PC-3 (cell line): ENCODE measurements at regions not wholly inside any gene's neighbourhood (a gene's known extent, or its start where the extent isn't known, plus 50 kb on each side); places are given as distances from the start of the nearest gene placed in this dataset.

Source experiments
- ATAC-seq: fragments of 200-7000 bp; cut with Tn5 transposase; 2 replicates; pipeline ENCODE4 v1.9.1; 2020; ENCODE audit warnings: mild to moderate bottlenecking, moderate library complexity
- BruUV-seq: library from RNA; stranded (reverse); fragments of 400-500 nt; replicated peaks from 2 replicates; lab custom pipeline; 2021; lab: Mats Ljungman, UMichigan
- CTCF ChIA-PET: fragments of 300-600 bp; sonication (Branson Sonifier 250); formaldehyde crosslinking; loops from one replicate; lab custom pipeline; 2022; ENCODE audit warnings: antibody characterized with exemption; lab: Charles Lee
- POLR2A ChIA-PET: fragments of 300-600 bp; sonication (Branson Sonifier 250); formaldehyde crosslinking; loops from one replicate; lab custom pipeline; 2022; ENCODE audit warnings: antibody characterized with exemption; ENCODE audit not compliant: unreplicated experiment; lab: Charles Lee
- DNase-seq: peaks from one replicate; pipeline ENCODE4 v3.0.0-alpha.2; 2015
- H2AFZ ChIP-seq: fragments of 300-600 bp; sonication (generic); 2 replicates; pipeline ENCODE4 v1.6.0; 2016; ENCODE audit warnings: antibody characterized with exemption, low read length
- H3F3A ChIP-seq: fragments of 300-600 bp; sonication (generic); one replicate; pipeline ENCODE4 v1.6.0; 2017; ENCODE audit warnings: antibody characterized with exemption, low read length, control low read depth, mild to moderate bottlenecking; ENCODE audit not compliant: unreplicated experiment
- H3K27ac ChIP-seq: fragments of 300-600 bp; sonication (generic); 2 replicates; pipeline ENCODE4 v1.5.1; 2016; ENCODE audit warnings: mild to moderate bottlenecking, low read length
- H3K27me3 ChIP-seq: fragments of 300-600 bp; sonication (generic); 2 replicates; pipeline ENCODE4 v1.6.1; 2016; ENCODE audit warnings: low read length, mixed read lengths
- H3K36me3 ChIP-seq: fragments of 300-600 bp; sonication (generic); 2 replicates; pipeline ENCODE4 v1.6.1; 2016; ENCODE audit warnings: low read depth, mixed run types, low read length, mixed read lengths
- H3K4me1 ChIP-seq: fragments of 300-600 bp; sonication (generic); 2 replicates; pipeline ENCODE4 v1.5.1; 2016; ENCODE audit warnings: low read length; ENCODE audit not compliant: insufficient read depth
- H3K4me2 ChIP-seq: fragments of 300-600 bp; sonication (generic); 2 replicates; pipeline ENCODE4 v1.6.0; 2016; ENCODE audit warnings: low read length
- H3K4me3 ChIP-seq: fragments of 300-600 bp; sonication (generic); 2 replicates; pipeline ENCODE4 v1.5.1; 2016; ENCODE audit warnings: mild to moderate bottlenecking, low read length, mixed read lengths
- H3K79me2 ChIP-seq: fragments of 300-600 bp; sonication (generic); 2 replicates; pipeline ENCODE4 v1.6.1; 2017; ENCODE audit warnings: low read length, mixed read lengths
- H3K9ac ChIP-seq: fragments of 300-600 bp; sonication (generic); 2 replicates; pipeline ENCODE4 v1.6.0; 2016; ENCODE audit warnings: mild to moderate bottlenecking, low read length
- H3K9me2 ChIP-seq: fragments of 300-600 bp; sonication (generic); replicated peaks from 2 replicates; pipeline ENCODE4 v1.6.1; 2016; ENCODE audit warnings: mixed run types, low read length, mixed read lengths
- H3K9me3 ChIP-seq: fragments of 300-600 bp; sonication (generic); 2 replicates; pipeline ENCODE4 v1.6.1; 2016; ENCODE audit warnings: low read length, mixed read lengths
- H4K20me1 ChIP-seq: fragments of 300-600 bp; sonication (generic); 2 replicates; pipeline ENCODE4 v1.6.1; 2016; ENCODE audit warnings: low read length, mixed read lengths
- CTCF ChIP-seq: fragments of 300-600 bp; sonication (generic); conservative IDR thresholded peaks from 2 replicates; pipeline ENCODE4 v1.5.1; 2017; ENCODE audit warnings: antibody characterized with exemption, low read depth, mild to moderate bottlenecking, low read length
- EZH2 ChIP-seq: fragments of 300-600 bp; sonication (generic); IDR thresholded peaks from one replicate; pipeline ENCODE4 v1.6.1; 2017; ENCODE audit warnings: antibody characterized with exemption, mild to moderate bottlenecking, low read length; ENCODE audit not compliant: unreplicated experiment
- EZH2phosphoT487 ChIP-seq: fragments of 300-600 bp; sonication (generic); IDR thresholded peaks from 2 replicates; pipeline ENCODE4 v1.6.1; 2018; ENCODE audit warnings: mild to moderate bottlenecking, antibody characterized with exemption, low read length, borderline replicate concordance
- intact Hi-C: fragments of 100-400 bp; cut with micrococcal nuclease; formaldehyde crosslinking; loops from 2 replicates; pipeline ENCODE4 v1.9.0; 2023

GRCh38 chr4:182093935-182094334 lies 149.3 kb upstream of the TENM3 start:
- DNase-seq (no peak), ATAC-seq (no peak)
- intact Hi-C loops, result no loop called here
- Histone ChIP-seq H4K20me1 (no peaks in the 10 kb centered on the region), H3K9me3 (no peaks in the 10 kb centered on the region), H3K9me2 (no peaks in the 10 kb centered on the region), H3K36me3 (no peaks in the 10 kb centered on the region), H3K4me3 (no peak overlapping the region), H3F3A (no peaks in the 10 kb centered on the region), H3K4me1 (no peaks in the 10 kb centered on the region), H3K27me3 (no peaks in the 10 kb centered on the region), H3K4me2 (no peak overlapping the region), H3K27ac (no peak overlapping the region), H2AFZ (no peak overlapping the region), H3K79me2 (no peaks in the 10 kb centered on the region), H3K9ac (no peak overlapping the region)
- no peak for TF ChIP-seq EZH2phosphoT487
- TF ChIP-seq CTCF, result no peak
- TF ChIP-seq EZH2, result no peak
- ChIA-PET CTCF (no interaction called here), POLR2A (no interaction called here)
- BruUV-seq, result no TSS peak

- CTCF ChIA-PET, result no interaction called here
- Histone ChIP-seq H3K27me3 (no peaks in the 10 kb centered on the region), H4K20me1 (no peaks in the 10 kb centered on the region), H3K9me3 (no peaks in the 10 kb centered on the region), H3K4me3 (no peak overlapping the region), H2AFZ (no peak overlapping the region), H3K27ac (no peak overlapping the region), H3K9me2 (no peaks in the 10 kb centered on the region), H3K79me2 (no peaks in the 10 kb centered on the region), H3F3A (no peaks in the 10 kb centered on the region), H3K4me1 (no peaks in the 10 kb centered on the region), H3K4me2 (no peak overlapping the region), H3K9ac (no peak overlapping the region), H3K36me3 (no peaks in the 10 kb centered on the region)
- no peak for ATAC-seq
- TF ChIP-seq EZH2 (no peak), EZH2phosphoT487 (no peak), CTCF (no peak)
- BruUV-seq, result no TSS peak
- no peak for DNase-seq
- intact Hi-C loops, result no loop called here
- POLR2A ChIA-PET, result no interaction called here
Measured at GRCh38 chr4:182101618-182102017, 141.6 kb upstream of the TENM3 start.

- Histone ChIP-seq H3F3A (no peaks in the 10 kb centered on the region), H3K9ac (no peak overlapping the region), H3K9me2 (no peaks in the 10 kb centered on the region), H3K27me3 (no peaks in the 10 kb centered on the region), H3K27ac (no peak overlapping the region), H3K9me3 (no peaks in the 10 kb centered on the region), H3K4me1 (no peaks in the 10 kb centered on the region), H2AFZ (no peak overlapping the region), H3K79me2 (no peaks in the 10 kb centered on the region), H3K4me2 (no peak overlapping the region), H4K20me1 (no peaks in the 10 kb centered on the region), H3K4me3 (no peak overlapping the region), H3K36me3 (no peaks in the 10 kb centered on the region)
- ATAC-seq (no peak), DNase-seq (no peak)
- intact Hi-C loops, result no loop called here
- ChIA-PET CTCF (no interaction called here), POLR2A (no interaction called here)
- TF ChIP-seq EZH2, result no peak
- no peak for TF ChIP-seq EZH2phosphoT487
- TF ChIP-seq CTCF, result no peak
- no TSS peak for BruUV-seq
Measured at GRCh38 chr4:182102576-182102975, 140.6 kb upstream of the TENM3 start.
